Forelimb muscle (tissue), 1 donor: ENCODE measurements at regions not wholly inside any gene's neighbourhood (a gene's known extent, or its start where the extent isn't known, plus 50 kb on each side); places are given as distances from the start of the nearest gene placed in this dataset.

Experiments
- DNase-seq: peaks from one replicate; pipeline ENCODE4 v3.0.0-alpha.2; 2013; ENCODE audit warnings: low read depth

- DNase-seq = no peak
Measured at GRCh38 chr13:86201477-86201876, 402.3 kb upstream of the SLITRK6 start.

DNA sequence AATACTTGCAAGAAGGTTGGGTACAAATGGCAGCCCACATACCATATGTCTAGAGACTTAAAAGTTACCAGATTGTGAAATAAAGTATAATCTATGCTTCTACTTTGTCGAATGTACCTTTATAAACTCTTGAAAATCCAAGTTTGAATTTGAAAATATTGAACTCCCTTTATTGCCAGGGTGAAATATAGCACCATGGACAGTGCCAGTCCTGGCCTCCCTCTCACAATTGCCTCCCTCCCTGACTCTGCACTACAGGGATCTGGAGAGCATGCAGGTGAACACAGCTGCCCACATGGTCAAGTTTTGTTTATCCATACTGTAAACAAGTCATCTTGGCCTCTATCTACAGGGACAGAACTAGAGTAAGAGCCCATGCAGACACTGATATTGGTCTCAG is 394.1 kb upstream of the SLITRK6 start:
- DNase-seq = no peak

- DNase-seq = no peak
Measured at GRCh38 chr13:86188170-86188569, 389.0 kb upstream of the SLITRK6 start.

DNA sequence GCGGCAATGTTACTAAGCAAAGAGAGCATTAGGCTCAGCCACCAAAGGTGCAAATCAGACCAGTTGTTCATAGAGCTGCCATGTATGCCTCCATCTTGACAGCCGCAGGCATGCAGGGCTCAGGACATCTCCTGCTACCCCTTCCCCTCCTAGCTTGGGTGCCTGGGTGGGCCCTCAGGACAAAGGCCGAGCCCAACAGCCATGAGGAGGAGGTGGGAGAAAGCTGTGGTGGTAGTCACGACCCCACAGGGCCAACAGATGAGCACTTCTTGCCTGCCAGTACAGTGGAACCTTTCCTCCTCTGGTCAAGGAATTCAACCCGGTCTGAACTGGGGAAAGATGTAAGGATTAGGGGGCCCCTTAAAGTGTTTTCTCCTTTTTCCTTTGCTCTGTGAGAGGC is 386.4 kb upstream of the SLITRK6 start:
- DNase-seq = no peak

GRCh38 chr13:86185107-86185506 is 385.9 kb upstream of the SLITRK6 start:
- no peak for DNase-seq

GRCh38 chr13:86174622-86175021 is 375.4 kb upstream of the SLITRK6 start:
- no peak for DNase-seq

- no peak for DNase-seq
Measured at GRCh38 chr13:86172961-86173360, 373.7 kb upstream of the SLITRK6 start.

DNA sequence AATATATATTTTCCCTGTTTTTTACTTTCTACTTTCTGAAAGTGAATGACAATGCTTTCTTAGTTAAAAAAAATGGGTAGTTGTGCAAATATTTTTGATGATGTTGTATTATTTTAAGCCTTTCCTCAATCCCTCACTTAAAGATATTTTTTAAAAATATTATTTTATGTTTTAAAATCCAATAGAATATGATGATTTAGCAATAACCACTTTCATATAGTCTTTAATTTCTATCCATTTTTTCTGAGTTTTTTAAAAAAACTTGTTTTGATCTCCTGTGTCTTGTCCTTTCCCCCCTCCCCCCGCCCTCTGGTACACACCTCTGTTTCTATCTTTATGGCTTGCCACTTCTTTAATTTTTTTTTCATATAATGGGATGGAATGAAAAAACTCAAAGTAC is 362.0 kb upstream of the SLITRK6 start:
- no peak for DNase-seq

- no peak for DNase-seq
Measured at GRCh38 chr13:86155756-86156155, 356.5 kb upstream of the SLITRK6 start.

GRCh38 chr13:86142080-86142479 is 342.9 kb upstream of the SLITRK6 start:
- no peak for DNase-seq

GRCh38 chr13:86135856-86136255 is 336.6 kb upstream of the SLITRK6 start:
- no peak for DNase-seq

GRCh38 chr13:86121881-86122280 is 322.7 kb upstream of the SLITRK6 start:
- DNase-seq = no peak

GRCh38 chr13:86109107-86109506 is 309.9 kb upstream of the SLITRK6 start:
- DNase-seq = no peak

DNA sequence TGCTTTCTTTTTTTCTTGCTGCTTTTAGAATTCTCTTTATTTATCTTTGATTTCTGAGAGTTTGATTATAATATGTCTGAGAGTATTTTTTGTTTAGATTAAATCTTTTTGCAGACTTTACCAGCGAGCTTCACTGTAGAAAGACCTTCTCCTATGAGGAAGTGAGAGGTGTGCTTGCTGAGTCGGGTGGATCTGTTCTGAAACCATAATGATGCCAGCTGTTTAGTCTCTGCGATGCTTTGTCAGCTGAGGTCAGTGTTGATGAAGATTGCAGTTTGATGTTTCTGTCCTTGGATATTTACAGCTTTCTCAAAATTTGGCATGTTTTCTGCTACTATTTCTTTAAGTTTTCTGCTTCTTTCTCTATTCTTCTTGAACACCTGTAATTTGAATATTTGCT is 309.1 kb upstream of the SLITRK6 start:
- DNase-seq = no peak

DNA sequence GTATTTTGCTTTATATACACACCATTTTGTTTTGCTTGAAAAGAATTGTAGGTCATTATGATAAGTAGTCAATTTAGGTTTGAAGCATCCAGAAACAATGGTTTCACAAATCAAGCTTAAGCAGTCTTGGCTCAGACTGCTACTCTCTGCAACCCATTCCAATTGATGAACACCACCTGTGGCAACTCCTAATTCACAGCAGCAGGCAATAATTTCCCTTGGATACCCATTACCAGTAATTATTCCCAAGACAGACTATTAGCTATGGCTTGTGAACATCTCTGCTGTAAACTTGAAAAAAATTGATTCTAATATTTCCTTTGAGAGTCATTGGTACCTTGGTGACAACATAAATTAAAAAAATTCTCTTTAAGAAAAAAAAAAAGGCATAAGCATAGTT is 299.3 kb upstream of the SLITRK6 start:
- no peak for DNase-seq

- no peak for DNase-seq
Measured at GRCh38 chr13:86095351-86095750, 296.1 kb upstream of the SLITRK6 start.

DNA sequence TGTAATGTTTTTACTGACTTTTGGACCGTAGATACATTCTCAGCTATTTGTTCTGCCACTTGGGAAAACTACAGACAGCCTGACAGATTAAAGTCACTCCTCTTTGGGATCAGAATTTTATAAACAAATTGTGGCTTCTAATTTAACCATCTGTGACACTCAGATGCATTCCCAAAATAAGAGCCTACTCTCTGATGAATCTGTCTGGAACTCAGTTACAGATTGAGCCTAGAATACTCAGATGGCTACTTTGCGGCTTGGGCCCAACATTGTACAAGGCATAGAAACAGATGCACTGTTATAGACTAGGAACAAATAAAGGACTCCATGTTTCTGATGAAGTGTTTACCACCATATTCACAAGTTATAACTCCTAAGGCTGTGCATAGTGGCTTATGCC is 291.0 kb upstream of the SLITRK6 start:
- DNase-seq = no peak

- no peak for DNase-seq
Measured at GRCh38 chr13:86087244-86087643, 288.0 kb upstream of the SLITRK6 start.

GRCh38 chr13:86085890-86086289 is 286.7 kb upstream of the SLITRK6 start:
- no peak for DNase-seq

- DNase-seq = no peak
Measured at GRCh38 chr13:86082121-86082520, 282.9 kb upstream of the SLITRK6 start.

DNA sequence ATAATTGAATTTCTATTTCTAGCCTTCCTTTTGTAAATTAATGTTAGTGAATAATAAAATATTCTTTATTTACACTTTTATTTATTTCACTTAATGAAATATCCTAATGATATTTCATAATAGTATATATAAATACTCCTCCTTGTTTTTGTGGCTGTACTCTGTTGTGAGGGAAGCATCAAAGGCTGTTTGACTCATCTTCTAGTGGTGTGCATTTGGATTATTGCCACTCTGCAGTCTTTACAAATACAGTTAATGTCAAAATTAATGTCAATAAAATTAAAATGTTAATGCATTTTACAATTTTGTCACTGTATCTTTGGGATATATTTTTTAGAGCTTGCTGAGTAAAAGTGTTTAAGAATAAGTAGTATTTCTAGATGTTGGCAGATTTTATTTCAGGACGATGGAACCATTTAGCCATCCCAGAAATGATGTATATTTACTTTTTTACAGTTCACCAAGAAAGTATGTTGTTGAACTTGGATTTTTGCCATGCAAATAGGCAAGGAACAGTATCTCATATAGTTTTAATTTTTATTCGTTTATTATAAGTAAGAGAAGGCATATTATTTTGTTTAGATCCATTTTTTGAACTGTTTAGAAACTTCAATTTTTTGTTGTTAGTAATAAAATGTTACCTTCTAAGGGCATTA is 281.2 kb upstream of the SLITRK6 start:
- DNase-seq = no peak

DNA sequence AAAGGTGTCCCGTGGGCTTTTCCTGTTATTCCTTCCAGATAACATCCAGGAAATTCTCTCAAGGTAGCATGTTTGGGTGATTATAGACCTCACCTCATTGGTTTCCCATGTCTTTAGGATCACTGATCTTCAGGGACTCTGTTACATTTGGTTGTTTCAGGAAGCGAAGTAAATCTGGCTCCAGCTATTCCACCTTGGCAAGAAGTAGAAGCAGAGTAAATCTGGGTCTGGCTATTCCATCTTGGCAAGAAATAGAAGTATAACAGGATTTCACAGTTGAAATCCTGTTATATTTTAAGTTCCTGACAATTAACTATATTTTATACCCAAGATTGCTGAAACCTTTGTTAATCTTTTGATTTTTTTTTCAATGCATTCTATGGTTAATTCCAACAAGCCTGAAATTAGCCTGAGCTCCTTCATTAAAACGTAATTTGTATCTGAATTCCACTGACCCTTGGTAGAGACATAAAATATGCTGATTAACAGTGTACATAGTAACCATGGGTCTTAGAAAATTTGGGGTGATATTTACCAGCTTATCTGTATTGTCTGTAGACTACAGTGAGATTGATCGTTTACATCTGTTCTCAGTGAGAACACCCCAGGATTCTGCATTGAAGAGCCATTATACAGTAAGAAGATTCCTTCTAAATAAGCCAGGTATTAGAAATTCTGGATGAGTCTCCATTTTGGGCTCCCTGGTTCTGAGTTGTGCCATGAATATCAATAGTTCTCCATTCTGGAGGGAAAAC is 267.6 kb upstream of the SLITRK6 start:
- peak; percentile 14 for DNase-seq

GRCh38 chr13:86052141-86052540 is 252.9 kb upstream of the SLITRK6 start:
- no peak for DNase-seq
